ENCODE measurements at regions not wholly inside any gene's neighbourhood (a gene's known extent, or its start where the extent isn't known, plus 50 kb on each side); places are given as distances from the start of the nearest gene placed in this dataset.

DNA sequence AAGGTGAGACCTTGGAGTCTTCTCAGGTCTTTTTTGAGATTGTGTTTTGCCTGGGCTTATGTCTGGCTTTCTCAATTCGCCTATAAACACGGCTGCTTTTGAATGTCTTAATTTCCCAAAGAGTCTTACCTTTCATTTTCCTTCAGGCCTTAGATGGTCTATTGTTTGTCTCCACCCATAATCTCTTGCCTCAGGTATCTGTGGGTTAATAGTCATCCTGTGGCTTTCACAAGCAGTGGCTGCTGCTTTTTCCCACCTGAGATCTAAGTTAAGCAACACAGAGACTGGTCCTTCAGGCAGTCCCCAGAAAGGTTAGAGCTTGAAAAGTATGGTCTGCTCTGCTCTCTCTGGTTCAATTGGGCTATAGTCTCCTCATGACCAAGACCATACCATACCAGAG, 275.3 kb downstream of the INSIG2 start:
- intact Hi-C loops (cut with DNase I): no loop called here
- 70 to 74% (median 71%) methylated on average over 2 of the region's 2 CpGs for WGBS, 4 donors
- no peaks in the 10 kb centered on the region for H3K36me3 ChIP-seq
- H3K9me3 ChIP-seq: peaks cover 0 to 2% (median 0%) of the 10 kb centered on the region in 12 donors
- H3K27me3 ChIP-seq: peaks cover 0 to 11% (median 0%) of the 10 kb centered on the region in 9 donors
- H3K4me3 ChIP-seq: no peak overlapping the region
- no peaks in the 10 kb centered on the region for H3K4me1 ChIP-seq
- ATAC-seq (no peak), DNase-seq (no peak)
- H3K27ac ChIP-seq: no peak overlapping the region
- TF ChIP-seq POLR2A (IDR thresholded peaks at IDR 0.05): no peak
- TF ChIP-seq, protein P1, sequence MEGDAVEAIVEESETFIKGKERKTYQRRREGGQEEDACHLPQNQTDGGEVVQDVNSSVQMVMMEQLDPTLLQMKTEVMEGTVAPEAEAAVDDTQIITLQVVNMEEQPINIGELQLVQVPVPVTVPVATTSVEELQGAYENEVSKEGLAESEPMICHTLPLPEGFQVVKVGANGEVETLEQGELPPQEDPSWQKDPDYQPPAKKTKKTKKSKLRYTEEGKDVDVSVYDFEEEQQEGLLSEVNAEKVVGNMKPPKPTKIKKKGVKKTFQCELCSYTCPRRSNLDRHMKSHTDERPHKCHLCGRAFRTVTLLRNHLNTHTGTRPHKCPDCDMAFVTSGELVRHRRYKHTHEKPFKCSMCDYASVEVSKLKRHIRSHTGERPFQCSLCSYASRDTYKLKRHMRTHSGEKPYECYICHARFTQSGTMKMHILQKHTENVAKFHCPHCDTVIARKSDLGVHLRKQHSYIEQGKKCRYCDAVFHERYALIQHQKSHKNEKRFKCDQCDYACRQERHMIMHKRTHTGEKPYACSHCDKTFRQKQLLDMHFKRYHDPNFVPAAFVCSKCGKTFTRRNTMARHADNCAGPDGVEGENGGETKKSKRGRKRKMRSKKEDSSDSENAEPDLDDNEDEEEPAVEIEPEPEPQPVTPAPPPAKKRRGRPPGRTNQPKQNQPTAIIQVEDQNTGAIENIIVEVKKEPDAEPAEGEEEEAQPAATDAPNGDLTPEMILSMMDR (IDR thresholded peaks at IDR 0.05): no peak

- Histone ChIP-seq H3K27ac (no peak overlapping the region), H3K27me3 (peaks cover 0 to 4% (median 0%) of the 10 kb centered on the region in 9 donors), H3K4me3 (no peak overlapping the region), H3K9me3 (peaks cover 0 to 21% (median 4%) of the 10 kb centered on the region in 12 donors), H3K36me3 (no peaks in the 10 kb centered on the region), H3K4me1 (no peaks in the 10 kb centered on the region)
- TF ChIP-seq POLR2A (IDR thresholded peaks at IDR 0.05): no peak
- TF ChIP-seq, protein P1 (IDR thresholded peaks at IDR 0.05): no peak
- intact Hi-C loops (cut with DNase I): no loop called here
- 65 to 82% (median 72%) methylated on average over 1 of the region's 1 CpG for WGBS, 4 donors
- ATAC-seq: no peak
- no peak for DNase-seq
Measured at GRCh38 chr2:118356051-118356450, 267.8 kb downstream of the INSIG2 start.

- DNase-seq (no peak), ATAC-seq (no peak)
- Histone ChIP-seq H3K27ac (no peak overlapping the region), H3K4me1 (no peaks in the 10 kb centered on the region), H3K27me3 (peaks cover 0 to 4% (median 0%) of the 10 kb centered on the region in 9 donors), H3K4me3 (no peak overlapping the region), H3K36me3 (no peaks in the 10 kb centered on the region), H3K9me3 (peaks cover 0 to 7% (median 0%) of the 10 kb centered on the region in 12 donors)
- intact Hi-C loops (cut with DNase I): no loop called here
- TF ChIP-seq, protein P1 (IDR thresholded peaks at IDR 0.05): no peak
- no peak for TF ChIP-seq POLR2A (IDR thresholded peaks at IDR 0.05)
- WGBS, 4 donors: 57 to 68% (median 65%) methylated on average over 2 of the region's 2 CpGs
Measured at GRCh38 chr2:118351796-118352195, 263.5 kb downstream of the INSIG2 start.

GRCh38 chr2:118350621-118351020, 262.4 kb downstream of the INSIG2 start:
- Histone ChIP-seq H3K27me3 (peaks cover 0 to 4% (median 0%) of the 10 kb centered on the region in 9 donors), H3K27ac (no peak overlapping the region), H3K9me3 (no peaks in the 10 kb centered on the region), H3K4me1 (no peaks in the 10 kb centered on the region), H3K36me3 (no peaks in the 10 kb centered on the region), H3K4me3 (no peak overlapping the region)
- TF ChIP-seq, protein P1 (IDR thresholded peaks at IDR 0.05): no peak
- TF ChIP-seq POLR2A (IDR thresholded peaks at IDR 0.05): no peak
- ATAC-seq: no peak
- WGBS, 4 donors: 46 to 68% (median 58%) methylated on average over 1 of the region's 1 CpG
- no peak for DNase-seq
- intact Hi-C loops (cut with DNase I): no loop called here
